ENCODE measurements at regions not wholly inside any gene's neighbourhood (a gene's known extent, or its start where the extent isn't known, plus 50 kb on each side); places are given as distances from the start of the nearest gene placed in this dataset.

- DNase-seq (ENCODE audit: low read depth in 2 of 2): no peak
Measured at GRCh38 chr15:39115379-39116057, 465.4 kb upstream of the THBS1 start.

DNA sequence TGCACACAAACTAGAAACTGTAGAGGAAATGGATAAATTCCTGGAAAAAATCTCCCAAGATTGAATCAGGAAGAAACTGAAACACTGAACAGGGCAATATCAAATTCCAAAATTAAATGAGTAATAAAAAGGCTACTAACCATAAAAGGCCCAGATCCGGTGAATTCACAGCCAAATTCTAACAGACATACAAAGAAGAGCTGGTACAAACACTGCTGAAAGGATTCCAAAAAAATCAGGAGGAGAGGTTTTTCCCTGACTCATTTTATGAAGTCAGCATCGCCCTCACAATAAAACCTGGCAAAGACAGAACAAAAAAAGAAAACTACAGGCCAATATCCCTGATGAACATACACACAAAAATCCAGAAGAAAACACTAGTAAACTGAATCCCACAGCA lies 462.4 kb upstream of the THBS1 start:
- DNase-seq (ENCODE audit: low read depth in 2 of 2): no peak

GRCh38 chr15:39124155-39124552 lies 456.7 kb upstream of the THBS1 start:
- DNase-seq (ENCODE audit: low read depth in 2 of 2): no peak

GRCh38 chr15:39124553-39125171 lies 456.2 kb upstream of the THBS1 start:
- DNase-seq (ENCODE audit: low read depth in 2 of 2): no peak

DNA sequence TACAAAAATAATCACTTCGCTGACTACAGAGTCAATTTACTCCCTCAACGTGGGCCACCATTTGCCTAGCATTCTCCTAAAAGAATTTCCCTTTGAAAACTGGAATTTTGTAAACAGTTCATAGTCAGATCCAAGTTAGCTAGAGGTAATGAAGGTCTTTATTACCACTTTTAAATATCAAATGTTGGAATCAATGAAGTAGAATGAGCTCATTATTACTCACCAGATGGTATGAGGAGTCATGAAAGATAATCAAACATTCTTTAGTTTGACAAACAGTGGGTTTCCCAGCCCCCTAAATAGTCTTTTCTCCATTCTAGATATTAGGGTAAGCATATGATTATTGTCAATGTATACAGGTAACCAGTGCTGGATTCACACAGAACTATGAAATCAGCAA lies 455.7 kb upstream of the THBS1 start:
- DNase-seq (ENCODE audit: low read depth in 2 of 2): no peak

GRCh38 chr15:39125904-39126303 lies 455.0 kb upstream of the THBS1 start:
- DNase-seq (ENCODE audit: low read depth in 2 of 2): peak in 1 of 2 donors; percentile 1

GRCh38 chr15:39127151-39127790 lies 453.6 kb upstream of the THBS1 start:
- DNase-seq (ENCODE audit: low read depth in 2 of 2): no peak

DNA sequence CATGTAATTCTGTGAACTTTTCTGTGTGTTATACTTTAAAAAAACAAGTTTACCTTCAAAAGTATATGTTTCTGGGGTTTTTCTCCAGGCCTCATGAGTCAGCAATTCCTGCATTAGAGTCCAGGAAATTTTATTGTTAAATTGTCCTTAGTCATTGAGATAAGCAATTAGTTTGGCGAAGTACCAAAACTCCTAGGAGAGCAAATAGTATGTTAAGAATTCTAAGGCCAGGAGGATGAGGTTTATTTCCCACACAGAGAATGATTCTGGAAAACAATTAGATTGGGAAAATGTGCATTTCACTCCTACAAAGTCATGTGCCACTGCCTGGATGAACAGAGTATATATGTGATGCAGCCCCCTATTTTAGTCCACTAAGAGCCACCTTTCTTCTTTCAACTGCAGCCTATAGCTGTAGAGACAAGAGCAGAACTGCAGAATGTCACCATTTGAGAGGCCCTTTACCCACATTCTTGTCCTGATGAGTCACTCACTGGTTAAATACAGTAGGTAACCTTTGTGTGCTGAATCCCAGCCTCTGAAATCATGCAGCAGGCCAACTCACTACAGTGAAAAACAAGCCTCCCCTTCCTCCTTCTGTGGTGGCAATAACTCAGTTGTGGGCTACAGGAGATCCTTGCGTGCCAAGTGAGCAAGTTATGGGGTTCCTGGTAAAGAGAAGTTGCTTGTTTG lies 452.8 kb upstream of the THBS1 start:
- DNase-seq (ENCODE audit: low read depth in 2 of 2): no peak

- DNase-seq (ENCODE audit: low read depth in 2 of 2): no peak
Measured at GRCh38 chr15:39128746-39129145, 452.1 kb upstream of the THBS1 start.

DNA sequence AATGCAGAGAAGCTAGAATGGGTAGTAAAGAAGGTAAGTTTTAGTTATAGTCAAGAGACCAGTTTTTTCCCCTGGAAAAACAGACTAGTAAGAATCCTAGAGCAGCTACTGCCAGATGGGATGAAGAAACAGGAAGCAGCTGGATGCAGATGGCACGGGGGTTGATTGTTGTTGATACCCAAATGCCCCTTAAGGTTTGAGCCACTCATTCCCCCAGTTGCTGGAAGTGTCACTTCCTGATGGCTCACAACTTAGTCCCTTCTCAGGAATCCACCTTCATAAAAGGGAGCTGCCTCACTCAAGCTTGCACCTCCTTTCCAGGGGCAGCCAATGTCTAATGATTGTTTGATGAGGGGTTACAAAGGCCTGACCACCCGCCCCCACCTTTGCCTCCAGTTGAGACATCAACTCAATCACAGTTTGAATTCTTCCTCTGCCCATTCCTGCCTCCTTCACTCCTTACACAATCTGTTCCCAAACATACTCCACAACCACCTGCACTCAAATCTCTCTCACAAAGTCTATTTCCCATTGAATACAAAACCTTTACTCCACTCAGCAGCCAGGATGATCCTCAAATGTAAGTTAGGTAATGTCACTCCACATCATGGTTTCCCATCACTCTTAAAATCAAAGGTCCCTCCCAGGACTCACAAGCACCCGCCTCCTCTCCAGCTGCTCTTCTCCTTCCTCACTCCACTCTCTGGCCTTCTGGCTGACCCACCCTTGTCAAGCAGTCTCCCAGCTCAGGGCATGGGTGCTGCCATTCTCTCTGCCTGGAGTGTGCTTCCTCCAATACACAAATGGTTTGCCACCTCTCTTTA lies 450.1 kb upstream of the THBS1 start:
- DNase-seq (ENCODE audit: low read depth in 2 of 2): no peak

DNA sequence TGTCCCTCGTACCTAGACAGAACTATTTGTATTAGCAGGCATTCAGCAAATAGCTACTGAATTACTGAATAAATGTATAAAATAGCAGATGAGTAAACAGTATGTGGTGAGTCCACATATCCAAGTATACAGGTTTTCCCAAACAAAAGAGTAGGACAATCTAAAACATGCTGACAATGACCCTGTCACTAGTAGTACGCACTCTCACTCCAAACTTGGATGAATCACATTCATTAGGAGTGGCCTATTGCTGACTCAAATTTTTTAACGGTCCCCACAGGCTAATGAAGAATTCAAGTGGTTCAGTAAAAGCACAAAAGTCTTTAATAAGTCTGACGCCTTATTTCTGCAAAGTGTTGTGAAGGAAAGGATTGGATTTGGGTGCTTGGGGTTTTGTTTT lies 449.3 kb upstream of the THBS1 start:
- no peak for DNase-seq (ENCODE audit: low read depth in 2 of 2)

- no peak for DNase-seq (ENCODE audit: low read depth in 2 of 2)
Measured at GRCh38 chr15:39132070-39132469, 448.8 kb upstream of the THBS1 start.

GRCh38 chr15:39132954-39133600 lies 447.8 kb upstream of the THBS1 start:
- no peak for DNase-seq (ENCODE audit: low read depth in 2 of 2)

DNA sequence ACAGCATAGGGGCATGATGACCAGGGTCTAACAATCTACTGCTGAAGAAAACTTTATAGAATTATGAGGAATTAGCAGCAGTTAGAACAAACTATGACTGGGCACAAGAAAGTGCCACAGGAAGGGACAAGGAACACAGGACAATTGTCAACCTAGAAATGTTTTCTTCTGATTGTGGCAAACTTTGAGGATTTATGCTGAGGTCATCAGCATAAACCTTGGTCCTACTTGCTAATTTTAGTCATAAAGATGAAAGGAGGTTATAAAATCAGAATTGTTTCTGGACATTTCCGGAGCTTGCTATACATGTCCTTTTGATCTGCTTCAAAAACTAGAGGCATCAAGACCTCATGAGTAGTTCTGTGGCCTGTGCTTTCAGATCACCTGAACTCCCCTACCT lies 446.6 kb upstream of the THBS1 start:
- DNase-seq (ENCODE audit: low read depth in 2 of 2): no peak

DNA sequence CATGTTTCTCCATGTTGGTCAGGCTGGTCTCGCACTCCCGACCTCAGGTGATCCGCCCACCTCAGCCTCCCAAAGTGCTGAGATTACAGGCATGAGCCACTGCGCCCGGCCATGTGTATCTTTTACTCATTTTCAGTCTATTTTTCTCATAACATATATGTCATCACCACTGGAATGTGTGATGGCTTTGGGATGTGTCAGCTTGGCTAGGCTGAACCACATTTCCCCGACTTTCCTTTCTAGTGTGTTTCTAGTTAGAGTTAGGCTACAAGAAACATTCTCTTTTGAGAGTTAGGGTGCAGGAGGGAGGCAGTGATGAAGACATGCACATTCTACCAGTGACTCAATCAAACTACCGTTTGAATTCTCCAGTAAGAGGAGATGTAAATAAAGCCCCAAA lies 444.9 kb upstream of the THBS1 start:
- no peak for DNase-seq (ENCODE audit: low read depth in 2 of 2)

GRCh38 chr15:39139431-39140059 lies 441.3 kb upstream of the THBS1 start:
- no peak for DNase-seq (ENCODE audit: low read depth in 2 of 2)

DNA sequence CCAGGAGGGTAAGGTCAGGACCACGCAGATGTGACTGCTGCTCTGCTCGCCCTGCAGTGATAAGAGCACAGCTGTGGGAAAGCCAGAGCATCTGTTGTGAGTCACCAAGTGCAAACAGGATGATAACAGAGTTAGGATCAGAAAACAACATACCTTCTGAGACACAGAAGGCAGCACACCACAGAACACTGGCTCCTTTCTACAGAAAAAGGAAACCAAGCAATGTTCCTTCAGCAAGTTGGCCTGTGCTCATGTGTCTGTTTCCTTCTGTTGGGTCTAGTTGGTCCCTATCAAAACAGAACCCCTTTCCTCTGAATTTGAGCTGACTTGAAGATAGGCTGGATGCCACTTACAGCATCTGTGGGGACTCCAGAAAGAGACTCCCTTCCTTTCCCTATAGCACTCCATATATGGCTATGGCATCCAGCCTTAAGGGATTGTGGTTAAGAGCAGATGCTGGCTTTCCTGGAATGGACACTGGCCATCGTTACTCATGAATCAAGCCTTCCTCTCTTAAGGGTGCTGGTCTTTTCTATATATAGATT lies 440.7 kb upstream of the THBS1 start:
- DNase-seq (ENCODE audit: low read depth in 2 of 2): no peak

DNA sequence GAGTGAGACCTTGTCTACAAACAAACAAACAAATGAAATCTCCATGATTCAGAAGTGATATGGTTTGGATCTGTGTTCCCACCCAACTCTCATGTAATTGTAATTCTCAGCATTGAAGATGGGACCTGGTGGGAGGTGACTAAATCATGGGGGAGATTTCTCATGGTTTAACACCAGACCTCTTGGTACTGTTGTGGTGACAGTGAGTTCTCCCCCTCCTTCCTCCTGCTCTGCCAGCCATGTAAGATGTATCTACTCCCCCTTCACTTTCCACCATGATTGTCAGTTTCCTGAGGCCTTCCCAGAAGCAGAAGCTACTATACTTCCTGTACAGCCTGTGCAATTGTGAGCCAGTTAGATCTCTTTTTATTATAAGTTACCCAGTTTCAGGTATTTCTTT lies 438.4 kb upstream of the THBS1 start:
- DNase-seq (ENCODE audit: low read depth in 2 of 2): no peak

DNA sequence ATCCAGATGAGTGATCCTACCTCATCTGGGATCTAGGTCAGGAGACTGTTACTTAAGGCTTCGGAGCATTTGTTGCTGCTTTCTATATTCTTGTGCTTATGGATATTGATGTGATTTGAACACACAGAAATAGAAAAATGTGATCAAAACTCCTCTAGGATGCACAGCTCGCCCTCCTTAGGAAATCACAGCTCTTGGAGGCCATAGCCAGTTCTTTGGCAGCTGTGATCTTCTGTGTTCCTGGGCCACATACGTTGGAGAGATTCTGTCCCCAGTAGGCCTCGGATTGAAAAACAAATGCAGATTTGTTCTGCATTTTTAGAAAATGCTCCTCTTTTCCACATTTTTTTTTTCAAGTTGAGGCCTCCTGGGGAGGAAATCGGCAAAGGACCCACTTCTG lies 437.4 kb upstream of the THBS1 start:
- DNase-seq (ENCODE audit: low read depth in 2 of 2): no peak

- DNase-seq (ENCODE audit: low read depth in 2 of 2): no peak
Measured at GRCh38 chr15:39144051-39144450, 436.8 kb upstream of the THBS1 start.

All from stimulated activated CD8-positive, alpha-beta memory T cell treated with anti-CD3 and anti-CD28 coated beads, Interleukin-2, amount 100 ng/mL, for 1 hour (primary cell).